HG03520 (cell line): ENCODE measurements at regions not wholly inside any gene's neighbourhood (a gene's known extent, or its start where the extent isn't known, plus 50 kb on each side); places are given as distances from the start of the nearest gene placed in this dataset.
"Not testable (repeated sequence)": the region's sequence is repeated elsewhere in the genome, so short reads cannot be mapped to it uniquely, and the experiment has no call there.

Source experiments
- ATAC-seq: cut with Tn5 transposase; IDR thresholded peaks from one replicate; pipeline ENCODE4 v1.9.1; 2021; ENCODE audit warnings: mild to moderate bottlenecking, moderate library complexity; ENCODE audit not compliant: unreplicated experiment

GRCh38 chr7:17083392-17084165, 201.8 kb upstream of the AGR3 start:
- ATAC-seq: no peak

GRCh38 chr7:17084166-17084475, 202.3 kb upstream of the AGR3 start:
- no peak for ATAC-seq

GRCh38 chr7:17085186-17085585, 203.4 kb upstream of the AGR3 start:
- ATAC-seq: no peak

- ATAC-seq: no peak
Observed at GRCh38 chr7:17086403-17086802, 204.6 kb upstream of the AGR3 start.

GRCh38 chr7:17090751-17091150, 207.7 kb upstream of the AHR start:
- no peak for ATAC-seq

- no peak for ATAC-seq
Observed at GRCh38 chr7:17093461-17093860, 205.0 kb upstream of the AHR start.

- no peak for ATAC-seq
Observed at GRCh38 chr7:17094963-17095574, 203.4 kb upstream of the AHR start.

GRCh38 chr7:17095931-17096330, 202.5 kb upstream of the AHR start:
- no peak for ATAC-seq

GRCh38 chr7:17097668-17098297, 200.7 kb upstream of the AHR start:
- no peak for ATAC-seq

- ATAC-seq: no peak
Observed at GRCh38 chr7:17098515-17098914, 199.9 kb upstream of the AHR start.

- ATAC-seq: no peak
Observed at GRCh38 chr7:17099083-17099973, 199.1 kb upstream of the AHR start.

- not testable (repeated sequence) for ATAC-seq
Observed at GRCh38 chr7:17099974-17100509, 198.4 kb upstream of the AHR start.

GRCh38 chr7:17101207-17101696, 197.2 kb upstream of the AHR start:
- no peak for ATAC-seq

- ATAC-seq: no peak
Observed at GRCh38 chr7:17103170-17103569, 195.3 kb upstream of the AHR start.

- ATAC-seq: no peak
Observed at GRCh38 chr7:17103984-17104383, 194.5 kb upstream of the AHR start.

- ATAC-seq: no peak
Observed at GRCh38 chr7:17104419-17104818, 194.0 kb upstream of the AHR start.

GRCh38 chr7:17105701-17106100, 192.8 kb upstream of the AHR start:
- no peak for ATAC-seq

- no peak for ATAC-seq
Observed at GRCh38 chr7:17108049-17108584, 190.3 kb upstream of the AHR start.

- no peak for ATAC-seq
Observed at GRCh38 chr7:17109020-17109419, 189.4 kb upstream of the AHR start.

- ATAC-seq: not testable (repeated sequence)
Observed at GRCh38 chr7:17113770-17114169, 184.7 kb upstream of the AHR start.

- ATAC-seq: no peak
Observed at GRCh38 chr7:17118412-17118811, 180.0 kb upstream of the AHR start.
